ENCODE measurements at regions not wholly inside any gene's neighbourhood (a gene's known extent, or its start where the extent isn't known, plus 50 kb on each side); places are given as distances from the start of the nearest gene placed in this dataset.

DNA sequence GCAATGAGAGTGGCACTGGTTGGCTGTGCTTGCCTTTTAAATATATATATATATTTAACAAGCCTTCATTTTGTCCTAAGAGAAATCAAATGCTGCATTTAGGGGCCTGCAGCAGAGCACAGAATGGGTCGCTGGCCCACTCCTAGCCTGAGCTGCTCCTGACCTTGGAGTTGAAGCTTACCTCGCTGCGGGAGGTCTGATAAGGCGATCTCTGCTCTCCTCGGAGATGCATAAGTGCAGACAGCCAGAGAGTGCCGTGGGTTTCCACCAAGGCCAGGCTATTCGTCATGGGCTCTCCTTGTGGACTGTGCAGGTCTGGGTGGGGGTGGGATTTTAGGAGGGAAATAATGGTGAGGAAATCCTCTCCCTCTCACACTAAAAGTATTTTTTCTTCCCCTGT is 99.5 kb upstream of the IKZF1 start:
- TF ChIP-seq EP300 (IDR thresholded peaks at IDR 0.05; ENCODE audit: borderline replicate concordance in 1 of 2, low read depth in 1 of 2, low read length in 1 of 2) (no peak), RFX5 (IDR thresholded peaks at IDR 0.05; ENCODE audit: low read length) (no peak), TEAD4 (IDR thresholded peaks at IDR 0.05; ENCODE audit: borderline replicate concordance, insufficient read depth) (no peak), CHD2 (IDR thresholded peaks at IDR 0.05; ENCODE audit: low read length, partially characterized antibody) (no peak), TCF12 (IDR thresholded peaks at IDR 0.05) (no peak), YY1 (IDR thresholded peaks at IDR 0.05; ENCODE audit: low read depth) (no peak)
- TF ChIP-seq, protein P1, sequence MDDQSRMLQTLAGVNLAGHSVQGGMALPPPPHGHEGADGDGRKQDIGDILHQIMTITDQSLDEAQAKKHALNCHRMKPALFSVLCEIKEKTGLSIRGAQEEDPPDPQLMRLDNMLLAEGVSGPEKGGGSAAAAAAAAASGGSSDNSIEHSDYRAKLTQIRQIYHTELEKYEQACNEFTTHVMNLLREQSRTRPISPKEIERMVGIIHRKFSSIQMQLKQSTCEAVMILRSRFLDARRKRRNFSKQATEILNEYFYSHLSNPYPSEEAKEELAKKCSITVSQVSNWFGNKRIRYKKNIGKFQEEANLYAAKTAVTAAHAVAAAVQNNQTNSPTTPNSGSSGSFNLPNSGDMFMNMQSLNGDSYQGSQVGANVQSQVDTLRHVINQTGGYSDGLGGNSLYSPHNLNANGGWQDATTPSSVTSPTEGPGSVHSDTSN (IDR thresholded peaks at IDR 0.05): no peak
- no peak overlapping the region for H2AFZ ChIP-seq (ENCODE audit: low read depth)
- no peak for DNase-seq
- no peak overlapping the region for H3K27ac ChIP-seq (ENCODE audit: low read depth in 2 of 2, low read length in 1 of 2)
- no peaks in the 10 kb centered on the region for H3K36me3 ChIP-seq (replicated peaks in 1 of 2; ENCODE audit: control insufficient read depth in 1 of 2, insufficient read depth in 2 of 2, low read length in 1 of 2)
- H3K9ac ChIP-seq: no peak overlapping the region
- no peaks in the 10 kb centered on the region for H3K79me2 ChIP-seq (ENCODE audit: insufficient read depth)
- no peaks in the 10 kb centered on the region for H3K4me1 ChIP-seq (ENCODE audit: control insufficient read depth in 1 of 2, insufficient read depth in 2 of 2, low read depth in 1 of 2, low read length in 1 of 2)
- H3K4me2 ChIP-seq: no peak overlapping the region
- no peaks in the 10 kb centered on the region for H3K9me3 ChIP-seq
- POLR2A ChIA-PET: no interaction called here
- no peak overlapping the region; a peak in 1 of 4 replicates for H3K4me3 ChIP-seq (ENCODE audit: low read depth in 2 of 2, low read length in 1 of 2)
- CTCF ChIA-PET: interaction anchor here (0.6 to 15.4 kb wide), 75 partner anchors 9 to 958 kb away, joined by 3 to 353 read pairs (median 6); partner anchors contain the start of gene FIGNL1
- H4K20me1 ChIP-seq (ENCODE audit: insufficient read depth): no peaks in the 10 kb centered on the region
- no peaks in the 10 kb centered on the region for H3K27me3 ChIP-seq (ENCODE audit: insufficient read depth)
- no peaks in the 10 kb centered on the region for H3F3A ChIP-seq (replicated peaks; ENCODE audit: insufficient read depth)
- WGBS (ENCODE audit: low lambda C conversion rate): 30% methylated on average over 7 of the region's 7 CpGs
- no peaks in the 10 kb centered on the region for H3K9me2 ChIP-seq

DNA sequence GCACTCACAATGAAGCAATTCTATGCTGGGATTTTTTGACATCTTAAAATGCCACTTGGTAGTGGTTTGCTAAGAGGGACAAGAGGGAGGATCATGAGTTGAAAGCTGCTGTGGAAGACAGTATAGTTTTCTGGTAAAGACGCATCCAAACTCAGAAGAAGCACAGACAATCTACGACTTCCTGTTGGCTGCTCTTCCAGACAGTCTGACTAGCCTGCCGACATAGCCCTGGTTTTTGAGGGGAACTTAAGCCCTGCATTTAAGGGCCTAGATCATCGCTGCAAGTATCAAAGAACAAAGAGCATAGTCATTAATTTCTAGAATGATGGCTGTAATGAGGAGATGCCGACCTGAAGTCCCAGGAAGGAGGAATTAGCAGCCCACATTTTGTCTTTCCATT is 99.9 kb upstream of the IKZF1 start:
- WGBS (ENCODE audit: low lambda C conversion rate): 57% methylated on average over 5 of the region's 5 CpGs
- TF ChIP-seq TEAD4 (IDR thresholded peaks at IDR 0.05; ENCODE audit: borderline replicate concordance, insufficient read depth): no peak
- no peak for TF ChIP-seq EZH2phosphoT487 (IDR thresholded peaks at IDR 0.05; ENCODE audit: borderline replicate concordance, low read depth)
- TF ChIP-seq FOXM1 (IDR thresholded peaks at IDR 0.05; ENCODE audit: low read depth): no peak
- TF ChIP-seq RAD21 (IDR thresholded peaks at IDR 0.05; ENCODE audit: low read length): no peak
- TF ChIP-seq SIN3A (IDR thresholded peaks at IDR 0.05; ENCODE audit: borderline replicate concordance, low read depth, low read length): no peak
- no peak for TF ChIP-seq RFX5 (IDR thresholded peaks at IDR 0.05; ENCODE audit: low read length)
- TF ChIP-seq NFIC (IDR thresholded peaks at IDR 0.05; ENCODE audit: borderline replicate concordance): no peak
- TF ChIP-seq GABPA (IDR thresholded peaks at IDR 0.05; ENCODE audit: low read depth): no peak
- no peak for TF ChIP-seq MXI1 (IDR thresholded peaks at IDR 0.05; ENCODE audit: low read depth, low read length)
- TF ChIP-seq RXRA (IDR thresholded peaks at IDR 0.05; ENCODE audit: borderline replicate concordance, low read depth): no peak
- TF ChIP-seq, protein P2, sequence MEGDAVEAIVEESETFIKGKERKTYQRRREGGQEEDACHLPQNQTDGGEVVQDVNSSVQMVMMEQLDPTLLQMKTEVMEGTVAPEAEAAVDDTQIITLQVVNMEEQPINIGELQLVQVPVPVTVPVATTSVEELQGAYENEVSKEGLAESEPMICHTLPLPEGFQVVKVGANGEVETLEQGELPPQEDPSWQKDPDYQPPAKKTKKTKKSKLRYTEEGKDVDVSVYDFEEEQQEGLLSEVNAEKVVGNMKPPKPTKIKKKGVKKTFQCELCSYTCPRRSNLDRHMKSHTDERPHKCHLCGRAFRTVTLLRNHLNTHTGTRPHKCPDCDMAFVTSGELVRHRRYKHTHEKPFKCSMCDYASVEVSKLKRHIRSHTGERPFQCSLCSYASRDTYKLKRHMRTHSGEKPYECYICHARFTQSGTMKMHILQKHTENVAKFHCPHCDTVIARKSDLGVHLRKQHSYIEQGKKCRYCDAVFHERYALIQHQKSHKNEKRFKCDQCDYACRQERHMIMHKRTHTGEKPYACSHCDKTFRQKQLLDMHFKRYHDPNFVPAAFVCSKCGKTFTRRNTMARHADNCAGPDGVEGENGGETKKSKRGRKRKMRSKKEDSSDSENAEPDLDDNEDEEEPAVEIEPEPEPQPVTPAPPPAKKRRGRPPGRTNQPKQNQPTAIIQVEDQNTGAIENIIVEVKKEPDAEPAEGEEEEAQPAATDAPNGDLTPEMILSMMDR (IDR thresholded peaks at IDR 0.05): no peak
- TF ChIP-seq, protein P3, sequence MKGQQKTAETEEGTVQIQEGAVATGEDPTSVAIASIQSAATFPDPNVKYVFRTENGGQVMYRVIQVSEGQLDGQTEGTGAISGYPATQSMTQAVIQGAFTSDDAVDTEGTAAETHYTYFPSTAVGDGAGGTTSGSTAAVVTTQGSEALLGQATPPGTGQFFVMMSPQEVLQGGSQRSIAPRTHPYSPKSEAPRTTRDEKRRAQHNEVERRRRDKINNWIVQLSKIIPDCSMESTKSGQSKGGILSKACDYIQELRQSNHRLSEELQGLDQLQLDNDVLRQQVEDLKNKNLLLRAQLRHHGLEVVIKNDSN (IDR thresholded peaks at IDR 0.05; ENCODE audit: borderline replicate concordance, low read depth): no peak
- TF ChIP-seq, protein P1 (IDR thresholded peaks at IDR 0.05): no peak
- TF ChIP-seq SMC3 (IDR thresholded peaks at IDR 0.05; ENCODE audit: low read depth, low read length): no peak
- no peak for TF ChIP-seq CHD2 (IDR thresholded peaks at IDR 0.05; ENCODE audit: low read length, partially characterized antibody)
- CTCF ChIA-PET: interaction anchor here (0.6 to 15.4 kb wide), 28 partner anchors 9 to 958 kb away, joined by 3 to 353 read pairs (median 10); no protein-coding TSS in a partner anchor

More for the DNA sequence above, 99.9 kb upstream of the IKZF1 start:
- no peak overlapping the region for H3K4me3 ChIP-seq (ENCODE audit: low read depth in 2 of 2, low read length in 1 of 2)
- H3F3A ChIP-seq (replicated peaks; ENCODE audit: insufficient read depth): no peaks in the 10 kb centered on the region
- no peak for DNase-seq
- H3K27ac ChIP-seq (ENCODE audit: low read depth in 2 of 2, low read length in 1 of 2): no peak overlapping the region
- no peaks in the 10 kb centered on the region for H3K27me3 ChIP-seq (ENCODE audit: insufficient read depth)
- no peaks in the 10 kb centered on the region for H3K79me2 ChIP-seq (ENCODE audit: insufficient read depth)
- no peak overlapping the region for H2AFZ ChIP-seq (ENCODE audit: low read depth)
- H3K4me2 ChIP-seq: no peak overlapping the region
- H3K4me1 ChIP-seq (ENCODE audit: control insufficient read depth in 1 of 2, insufficient read depth in 2 of 2, low read depth in 1 of 2, low read length in 1 of 2): no peaks in the 10 kb centered on the region
- H3K9me3 ChIP-seq: no peaks in the 10 kb centered on the region
- H3K36me3 ChIP-seq (replicated peaks in 1 of 2; ENCODE audit: control insufficient read depth in 1 of 2, insufficient read depth in 2 of 2, low read length in 1 of 2): no peaks in the 10 kb centered on the region
- H4K20me1 ChIP-seq (ENCODE audit: insufficient read depth): no peaks in the 10 kb centered on the region
- no peak overlapping the region for H3K9ac ChIP-seq
- POLR2A ChIA-PET: no interaction called here
- H3K9me2 ChIP-seq: no peaks in the 10 kb centered on the region
